NCI-H2081 (cell line): ENCODE measurements at regions not wholly inside any gene's neighbourhood (a gene's known extent, or its start where the extent isn't known, plus 50 kb on each side); places are given as distances from the start of the nearest gene placed in this dataset.
"Not testable (repeated sequence)": the region's sequence is repeated elsewhere in the genome, so short reads cannot be mapped to it uniquely, and the experiment has no call there.

Source experiments
- DNase-seq, 2 experiments: peaks; one replicate each; lab custom pipeline; 2025; lab: John Stamatoyannopoulos, UW

GRCh38 chr1:199218533-199218932, 579.7 kb downstream of the PTPRC start:
- DNase-seq, result peak in 1 of 2 experiments; percentile 51

- DNase-seq, result no peak
Measured at GRCh38 chr1:199220031-199220430, 581.2 kb downstream of the PTPRC start.

GRCh38 chr1:199221371-199222150, 582.7 kb downstream of the PTPRC start:
- no peak for DNase-seq

- no peak for DNase-seq
Measured at GRCh38 chr1:199223936-199224335, 585.1 kb downstream of the PTPRC start.

- no peak for DNase-seq
Measured at GRCh38 chr1:199226163-199226562, 587.3 kb downstream of the PTPRC start.

- no peak for DNase-seq
Measured at GRCh38 chr1:199242147-199242546, 603.3 kb downstream of the PTPRC start.

GRCh38 chr1:199242601-199243000, 603.8 kb downstream of the PTPRC start:
- no peak for DNase-seq

- peak; percentile 83 to 86 for DNase-seq
Measured at GRCh38 chr1:199243423-199244061, 604.7 kb downstream of the PTPRC start.

GRCh38 chr1:199245946-199246345, 607.1 kb downstream of the PTPRC start:
- no peak for DNase-seq

GRCh38 chr1:199246716-199247115, 607.9 kb downstream of the PTPRC start:
- DNase-seq, result no peak

- DNase-seq, result no peak
Measured at GRCh38 chr1:199247891-199248290, 609.1 kb downstream of the PTPRC start.

- not testable (repeated sequence) for DNase-seq
Measured at GRCh38 chr1:199254040-199254439, 615.2 kb downstream of the PTPRC start.

- no peak for DNase-seq
Measured at GRCh38 chr1:199261328-199261727, 622.5 kb downstream of the PTPRC start.

GRCh38 chr1:199264283-199264682, 625.4 kb downstream of the PTPRC start:
- DNase-seq, result no peak

GRCh38 chr1:199264911-199265310, 626.1 kb downstream of the PTPRC start:
- no peak for DNase-seq

- DNase-seq, result no peak
Measured at GRCh38 chr1:199265319-199265718, 626.5 kb downstream of the PTPRC start.

GRCh38 chr1:199269241-199269640, 630.4 kb downstream of the PTPRC start:
- DNase-seq, result no peak

GRCh38 chr1:199272139-199272544, 633.3 kb downstream of the PTPRC start:
- DNase-seq, result no peak

- DNase-seq, result peak in 1 of 2 experiments; percentile 11
Measured at GRCh38 chr1:199272628-199273086, 633.8 kb downstream of the PTPRC start.

GRCh38 chr1:199273837-199274379, 635.1 kb downstream of the PTPRC start:
- peak in 1 of 2 experiments; percentile 45 for DNase-seq

- DNase-seq, result no peak
Measured at GRCh38 chr1:199279067-199279466, 640.2 kb downstream of the PTPRC start.

- no peak for DNase-seq
Measured at GRCh38 chr1:199279872-199280645, 641.2 kb downstream of the PTPRC start.
